Activated naive CD8-positive, alpha-beta T cell treated with anti-CD3 and anti-CD28 coated beads, Interleukin-2, amount 50 U/mL, for 24 hours (primary cell): ENCODE measurements at regions not wholly inside any gene's neighbourhood (a gene's known extent, or its start where the extent isn't known, plus 50 kb on each side); places are given as distances from the start of the nearest gene placed in this dataset.

Experiments used
- ATAC-seq: fragments of 150-1000 bp; cut with Tn5 transposase; one replicate; pipeline ENCODE4 v1.10.0; 2021
- DNase-seq: peaks from one replicate; pipeline ENCODE4 v3.0.0; 2021
- H3K27ac Mint-ChIP-seq: one replicate; pipeline ENCODE4 v1.8.0; 2021; ENCODE audit warnings: mild to moderate bottlenecking, mixed read lengths
- H3K27me3 Mint-ChIP-seq: one replicate; pipeline ENCODE4 v1.8.0; 2021; ENCODE audit warnings: mixed read lengths
- H3K36me3 Mint-ChIP-seq: one replicate; pipeline ENCODE4 v1.8.0; 2021; ENCODE audit warnings: low read depth, mixed read lengths
- H3K4me1 Mint-ChIP-seq: one replicate; pipeline ENCODE4 v1.8.0; 2021; ENCODE audit warnings: mixed read lengths
- H3K4me3 Mint-ChIP-seq: one replicate; pipeline ENCODE4 v1.8.0; 2021; ENCODE audit warnings: mild to moderate bottlenecking, moderate library complexity, mixed read lengths
- H3K9me3 Mint-ChIP-seq: one replicate; pipeline ENCODE4 v1.8.0; 2021; ENCODE audit warnings: mixed read lengths

- DNase-seq, result no peak
- no peak overlapping the region for H3K4me3 Mint-ChIP-seq
- no peaks in the 10 kb centered on the region for H3K9me3 Mint-ChIP-seq
- H3K4me1 Mint-ChIP-seq, result no peaks in the 10 kb centered on the region
- ATAC-seq, result no peak
- peaks cover 58% of the 10 kb centered on the region for H3K27me3 Mint-ChIP-seq
- H3K27ac Mint-ChIP-seq, result no peak overlapping the region
- H3K36me3 Mint-ChIP-seq, result no peaks in the 10 kb centered on the region
Observed at GRCh38 chr2:240278661-240279060, 138.2 kb upstream of the OTOS start.

GRCh38 chr2:240280621-240281020 is 140.2 kb upstream of the OTOS start:
- ATAC-seq (no peak), DNase-seq (no peak)
- H3K9me3 Mint-ChIP-seq, result no peaks in the 10 kb centered on the region
- peaks cover 42% of the 10 kb centered on the region for H3K27me3 Mint-ChIP-seq
- no peaks in the 10 kb centered on the region for H3K4me1 Mint-ChIP-seq
- H3K27ac Mint-ChIP-seq, result no peak overlapping the region
- no peaks in the 10 kb centered on the region for H3K36me3 Mint-ChIP-seq
- no peak overlapping the region for H3K4me3 Mint-ChIP-seq

- Mint-ChIP-seq H3K36me3 (no peaks in the 10 kb centered on the region), H3K4me1 (no peaks in the 10 kb centered on the region), H3K27me3 (peaks cover 18% of the 10 kb centered on the region), H3K9me3 (no peaks in the 10 kb centered on the region), H3K27ac (no peak overlapping the region), H3K4me3 (no peak overlapping the region)
- ATAC-seq (no peak), DNase-seq (no peak)
Observed at GRCh38 chr2:240284503-240285259, 144.2 kb upstream of the OTOS start.

GRCh38 chr2:240285725-240286124 is 145.3 kb upstream of the OTOS start:
- DNase-seq, result no peak

GRCh38 chr2:240286596-240286995 is 146.1 kb upstream of the OTOS start:
- Mint-ChIP-seq H3K36me3 (no peaks in the 10 kb centered on the region), H3K4me3 (no peak overlapping the region), H3K27ac (no peak overlapping the region), H3K27me3 (peaks cover 7% of the 10 kb centered on the region), H3K9me3 (no peaks in the 10 kb centered on the region), H3K4me1 (no peaks in the 10 kb centered on the region)
- ATAC-seq (no peak), DNase-seq (no peak)

More at GRCh38 chr2:240285725-240286124, 145.3 kb upstream of the OTOS start:
- no peaks in the 10 kb centered on the region for H3K9me3 Mint-ChIP-seq
- peaks cover 11% of the 10 kb centered on the region for H3K27me3 Mint-ChIP-seq
- no peak overlapping the region for H3K4me3 Mint-ChIP-seq
- H3K4me1 Mint-ChIP-seq, result no peaks in the 10 kb centered on the region
- no peak for ATAC-seq
- no peaks in the 10 kb centered on the region for H3K36me3 Mint-ChIP-seq
- H3K27ac Mint-ChIP-seq, result no peak overlapping the region

GRCh38 chr2:240287011-240287410 is 146.6 kb upstream of the OTOS start:
- Mint-ChIP-seq H3K4me1 (no peaks in the 10 kb centered on the region), H3K4me3 (no peak overlapping the region), H3K9me3 (no peaks in the 10 kb centered on the region), H3K36me3 (no peaks in the 10 kb centered on the region), H3K27ac (no peak overlapping the region), H3K27me3 (peaks cover 7% of the 10 kb centered on the region)
- no peak for DNase-seq
- no peak for ATAC-seq

- ATAC-seq (no peak), DNase-seq (no peak)
- Mint-ChIP-seq H3K4me1 (no peaks in the 10 kb centered on the region), H3K27ac (no peak overlapping the region), H3K27me3 (peaks cover 7% of the 10 kb centered on the region), H3K4me3 (no peak overlapping the region), H3K9me3 (no peaks in the 10 kb centered on the region), H3K36me3 (no peaks in the 10 kb centered on the region)
Observed at GRCh38 chr2:240287496-240288086, 147.1 kb upstream of the OTOS start.

- Mint-ChIP-seq H3K27me3 (peaks cover 4% of the 10 kb centered on the region), H3K36me3 (no peaks in the 10 kb centered on the region), H3K4me1 (no peaks in the 10 kb centered on the region), H3K4me3 (no peak overlapping the region), H3K27ac (no peak overlapping the region), H3K9me3 (no peaks in the 10 kb centered on the region)
- DNase-seq (no peak), ATAC-seq (no peak)
Observed at GRCh38 chr2:240288087-240288521, 147.4 kb upstream of the GPC1 start.

GRCh38 chr2:240289701-240290431 is 145.6 kb upstream of the GPC1 start:
- Mint-ChIP-seq H3K9me3 (no peaks in the 10 kb centered on the region), H3K27ac (no peak overlapping the region)
- ATAC-seq, result no peak

GRCh38 chr2:240290432-240291336 is 144.8 kb upstream of the GPC1 start:
- no peak for ATAC-seq
- DNase-seq, result no peak
- H3K27ac Mint-ChIP-seq, result no peak overlapping the region
- H3K9me3 Mint-ChIP-seq, result no peaks in the 10 kb centered on the region
- no peaks in the 10 kb centered on the region for H3K36me3 Mint-ChIP-seq
- no peaks in the 10 kb centered on the region for H3K27me3 Mint-ChIP-seq
- H3K4me1 Mint-ChIP-seq, result no peaks in the 10 kb centered on the region
- H3K4me3 Mint-ChIP-seq, result no peak overlapping the region

More at GRCh38 chr2:240289701-240290431, 145.6 kb upstream of the GPC1 start:
- Mint-ChIP-seq H3K4me1 (no peaks in the 10 kb centered on the region), H3K27me3 (no peaks in the 10 kb centered on the region), H3K4me3 (no peak overlapping the region), H3K36me3 (no peaks in the 10 kb centered on the region)
- no peak for DNase-seq

- no peaks in the 10 kb centered on the region for H3K9me3 Mint-ChIP-seq
- DNase-seq, result no peak
- H3K4me3 Mint-ChIP-seq, result no peak overlapping the region
- no peaks in the 10 kb centered on the region for H3K27me3 Mint-ChIP-seq
- H3K27ac Mint-ChIP-seq, result no peak overlapping the region
- no peak for ATAC-seq
- no peaks in the 10 kb centered on the region for H3K36me3 Mint-ChIP-seq
- no peaks in the 10 kb centered on the region for H3K4me1 Mint-ChIP-seq
Observed at GRCh38 chr2:240291337-240292034, 144.0 kb upstream of the GPC1 start.

- Mint-ChIP-seq H3K9me3 (no peaks in the 10 kb centered on the region), H3K36me3 (no peaks in the 10 kb centered on the region), H3K27ac (no peak overlapping the region), H3K27me3 (no peaks in the 10 kb centered on the region), H3K4me3 (no peak overlapping the region), H3K4me1 (no peaks in the 10 kb centered on the region)
- ATAC-seq (no peak), DNase-seq (no peak)
Observed at GRCh38 chr2:240292035-240292574, 143.4 kb upstream of the GPC1 start.

GRCh38 chr2:240292619-240293525 is 142.6 kb upstream of the GPC1 start:
- Mint-ChIP-seq H3K36me3 (no peaks in the 10 kb centered on the region), H3K27me3 (no peaks in the 10 kb centered on the region), H3K9me3 (no peaks in the 10 kb centered on the region), H3K4me1 (no peaks in the 10 kb centered on the region), H3K27ac (no peak overlapping the region), H3K4me3 (no peak overlapping the region)
- no peak for ATAC-seq
- DNase-seq, result no peak
